ENCODE measurements at regions not wholly inside any gene's neighbourhood (a gene's known extent, or its start where the extent isn't known, plus 50 kb on each side); places are given as distances from the start of the nearest gene placed in this dataset.

DNA sequence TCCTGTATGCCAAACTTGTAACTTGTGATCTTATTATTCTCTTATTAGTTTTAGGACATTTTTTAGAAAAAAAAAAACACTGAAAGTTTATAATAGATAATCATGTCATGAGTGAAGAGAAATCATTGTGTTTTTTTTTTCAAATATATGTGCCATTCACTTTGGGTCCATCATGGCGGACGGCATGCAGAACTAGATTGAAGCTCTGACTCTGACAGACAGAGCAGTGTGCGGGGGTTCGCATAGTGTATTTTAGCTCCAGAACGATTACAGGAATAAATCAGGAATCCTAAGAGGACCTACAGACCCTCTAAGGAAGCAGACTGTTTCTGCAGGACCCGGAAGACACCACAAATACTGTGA, 484.4 kb upstream of the REG3G start (continued):
- TF ChIP-seq, protein P1, sequence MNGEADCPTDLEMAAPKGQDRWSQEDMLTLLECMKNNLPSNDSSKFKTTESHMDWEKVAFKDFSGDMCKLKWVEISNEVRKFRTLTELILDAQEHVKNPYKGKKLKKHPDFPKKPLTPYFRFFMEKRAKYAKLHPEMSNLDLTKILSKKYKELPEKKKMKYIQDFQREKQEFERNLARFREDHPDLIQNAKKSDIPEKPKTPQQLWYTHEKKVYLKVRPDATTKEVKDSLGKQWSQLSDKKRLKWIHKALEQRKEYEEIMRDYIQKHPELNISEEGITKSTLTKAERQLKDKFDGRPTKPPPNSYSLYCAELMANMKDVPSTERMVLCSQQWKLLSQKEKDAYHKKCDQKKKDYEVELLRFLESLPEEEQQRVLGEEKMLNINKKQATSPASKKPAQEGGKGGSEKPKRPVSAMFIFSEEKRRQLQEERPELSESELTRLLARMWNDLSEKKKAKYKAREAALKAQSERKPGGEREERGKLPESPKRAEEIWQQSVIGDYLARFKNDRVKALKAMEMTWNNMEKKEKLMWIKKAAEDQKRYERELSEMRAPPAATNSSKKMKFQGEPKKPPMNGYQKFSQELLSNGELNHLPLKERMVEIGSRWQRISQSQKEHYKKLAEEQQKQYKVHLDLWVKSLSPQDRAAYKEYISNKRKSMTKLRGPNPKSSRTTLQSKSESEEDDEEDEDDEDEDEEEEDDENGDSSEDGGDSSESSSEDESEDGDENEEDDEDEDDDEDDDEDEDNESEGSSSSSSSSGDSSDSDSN (CRISPR knock-in tag; IDR thresholded peaks at IDR 0.05): no peak
- no peak for TF ChIP-seq RBM22 (optimal IDR thresholded peaks at IDR 0.05; ENCODE audit: low read length)
- TF ChIP-seq, protein P2, sequence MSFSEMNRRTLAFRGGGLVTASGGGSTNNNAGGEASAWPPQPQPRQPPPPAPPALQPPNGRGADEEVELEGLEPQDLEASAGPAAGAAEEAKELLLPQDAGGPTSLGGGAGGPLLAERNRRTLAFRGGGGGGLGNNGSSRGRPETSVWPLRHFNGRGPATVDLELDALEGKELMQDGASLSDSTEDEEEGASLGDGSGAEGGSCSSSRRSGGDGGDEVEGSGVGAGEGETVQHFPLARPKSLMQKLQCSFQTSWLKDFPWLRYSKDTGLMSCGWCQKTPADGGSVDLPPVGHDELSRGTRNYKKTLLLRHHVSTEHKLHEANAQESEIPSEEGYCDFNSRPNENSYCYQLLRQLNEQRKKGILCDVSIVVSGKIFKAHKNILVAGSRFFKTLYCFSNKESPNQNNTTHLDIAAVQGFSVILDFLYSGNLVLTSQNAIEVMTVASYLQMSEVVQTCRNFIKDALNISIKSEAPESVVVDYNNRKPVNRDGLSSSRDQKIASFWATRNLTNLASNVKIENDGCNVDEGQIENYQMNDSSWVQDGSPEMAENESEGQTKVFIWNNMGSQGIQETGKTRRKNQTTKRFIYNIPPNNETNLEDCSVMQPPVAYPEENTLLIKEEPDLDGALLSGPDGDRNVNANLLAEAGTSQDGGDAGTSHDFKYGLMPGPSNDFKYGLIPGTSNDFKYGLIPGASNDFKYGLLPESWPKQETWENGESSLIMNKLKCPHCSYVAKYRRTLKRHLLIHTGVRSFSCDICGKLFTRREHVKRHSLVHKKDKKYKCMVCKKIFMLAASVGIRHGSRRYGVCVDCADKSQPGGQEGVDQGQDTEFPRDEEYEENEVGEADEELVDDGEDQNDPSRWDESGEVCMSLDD (CRISPR knock-in tag; IDR thresholded peaks at IDR 0.05; ENCODE audit: borderline replicate concordance): no peak
- TF ChIP-seq, protein P3, sequence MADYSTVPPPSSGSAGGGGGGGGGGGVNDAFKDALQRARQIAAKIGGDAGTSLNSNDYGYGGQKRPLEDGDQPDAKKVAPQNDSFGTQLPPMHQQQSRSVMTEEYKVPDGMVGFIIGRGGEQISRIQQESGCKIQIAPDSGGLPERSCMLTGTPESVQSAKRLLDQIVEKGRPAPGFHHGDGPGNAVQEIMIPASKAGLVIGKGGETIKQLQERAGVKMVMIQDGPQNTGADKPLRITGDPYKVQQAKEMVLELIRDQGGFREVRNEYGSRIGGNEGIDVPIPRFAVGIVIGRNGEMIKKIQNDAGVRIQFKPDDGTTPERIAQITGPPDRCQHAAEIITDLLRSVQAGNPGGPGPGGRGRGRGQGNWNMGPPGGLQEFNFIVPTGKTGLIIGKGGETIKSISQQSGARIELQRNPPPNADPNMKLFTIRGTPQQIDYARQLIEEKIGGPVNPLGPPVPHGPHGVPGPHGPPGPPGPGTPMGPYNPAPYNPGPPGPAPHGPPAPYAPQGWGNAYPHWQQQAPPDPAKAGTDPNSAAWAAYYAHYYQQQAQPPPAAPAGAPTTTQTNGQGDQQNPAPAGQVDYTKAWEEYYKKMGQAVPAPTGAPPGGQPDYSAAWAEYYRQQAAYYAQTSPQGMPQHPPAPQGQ (CRISPR knock-in tag; IDR thresholded peaks at IDR 0.05; ENCODE audit: borderline replicate concordance): no peak
- TF ChIP-seq SRSF1 (optimal IDR thresholded peaks at IDR 0.05; ENCODE audit: low read depth, low read length): no peak
- no peak for TF ChIP-seq HCFC1 (IDR thresholded peaks at IDR 0.05; ENCODE audit: low read depth, low read length)
- TF ChIP-seq, protein P4, sequence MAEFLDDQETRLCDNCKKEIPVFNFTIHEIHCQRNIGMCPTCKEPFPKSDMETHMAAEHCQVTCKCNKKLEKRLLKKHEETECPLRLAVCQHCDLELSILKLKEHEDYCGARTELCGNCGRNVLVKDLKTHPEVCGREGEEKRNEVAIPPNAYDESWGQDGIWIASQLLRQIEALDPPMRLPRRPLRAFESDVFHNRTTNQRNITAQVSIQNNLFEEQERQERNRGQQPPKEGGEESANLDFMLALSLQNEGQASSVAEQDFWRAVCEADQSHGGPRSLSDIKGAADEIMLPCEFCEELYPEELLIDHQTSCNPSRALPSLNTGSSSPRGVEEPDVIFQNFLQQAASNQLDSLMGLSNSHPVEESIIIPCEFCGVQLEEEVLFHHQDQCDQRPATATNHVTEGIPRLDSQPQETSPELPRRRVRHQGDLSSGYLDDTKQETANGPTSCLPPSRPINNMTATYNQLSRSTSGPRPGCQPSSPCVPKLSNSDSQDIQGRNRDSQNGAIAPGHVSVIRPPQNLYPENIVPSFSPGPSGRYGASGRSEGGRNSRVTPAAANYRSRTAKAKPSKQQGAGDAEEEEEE (CRISPR knock-in tag; IDR thresholded peaks at IDR 0.05; ENCODE audit: borderline replicate concordance): no peak
- TF ChIP-seq ZNF577 (CRISPR knock-in tag; IDR thresholded peaks at IDR 0.05; ENCODE audit: borderline replicate concordance, low read depth): no peak
- TF ChIP-seq PHF20 (CRISPR knock-in tag; IDR thresholded peaks at IDR 0.05): no peak
- TF ChIP-seq RBM39 (IDR thresholded peaks at IDR 0.05; ENCODE audit: low read depth, low read length, poor library complexity, severe bottlenecking): no peak
- TF ChIP-seq, protein P5, sequence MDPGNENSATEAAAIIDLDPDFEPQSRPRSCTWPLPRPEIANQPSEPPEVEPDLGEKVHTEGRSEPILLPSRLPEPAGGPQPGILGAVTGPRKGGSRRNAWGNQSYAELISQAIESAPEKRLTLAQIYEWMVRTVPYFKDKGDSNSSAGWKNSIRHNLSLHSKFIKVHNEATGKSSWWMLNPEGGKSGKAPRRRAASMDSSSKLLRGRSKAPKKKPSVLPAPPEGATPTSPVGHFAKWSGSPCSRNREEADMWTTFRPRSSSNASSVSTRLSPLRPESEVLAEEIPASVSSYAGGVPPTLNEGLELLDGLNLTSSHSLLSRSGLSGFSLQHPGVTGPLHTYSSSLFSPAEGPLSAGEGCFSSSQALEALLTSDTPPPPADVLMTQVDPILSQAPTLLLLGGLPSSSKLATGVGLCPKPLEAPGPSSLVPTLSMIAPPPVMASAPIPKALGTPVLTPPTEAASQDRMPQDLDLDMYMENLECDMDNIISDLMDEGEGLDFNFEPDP (CRISPR knock-in tag; conservative IDR thresholded peaks at IDR 0.05): peak; percentile 94
- no peak for TF ChIP-seq FOXJ3 (CRISPR knock-in tag; IDR thresholded peaks at IDR 0.05; ENCODE audit: borderline replicate concordance)
- TF ChIP-seq YY1 (IDR thresholded peaks at IDR 0.05; ENCODE audit: insufficient read depth, insufficient replicate concordance, low read depth, low read length): peak; percentile 86
- TF ChIP-seq, protein P6, sequence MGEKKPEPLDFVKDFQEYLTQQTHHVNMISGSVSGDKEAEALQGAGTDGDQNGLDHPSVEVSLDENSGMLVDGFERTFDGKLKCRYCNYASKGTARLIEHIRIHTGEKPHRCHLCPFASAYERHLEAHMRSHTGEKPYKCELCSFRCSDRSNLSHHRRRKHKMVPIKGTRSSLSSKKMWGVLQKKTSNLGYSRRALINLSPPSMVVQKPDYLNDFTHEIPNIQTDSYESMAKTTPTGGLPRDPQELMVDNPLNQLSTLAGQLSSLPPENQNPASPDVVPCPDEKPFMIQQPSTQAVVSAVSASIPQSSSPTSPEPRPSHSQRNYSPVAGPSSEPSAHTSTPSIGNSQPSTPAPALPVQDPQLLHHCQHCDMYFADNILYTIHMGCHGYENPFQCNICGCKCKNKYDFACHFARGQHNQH (CRISPR knock-in tag; IDR thresholded peaks at IDR 0.05): no peak
- TF ChIP-seq, protein P7, sequence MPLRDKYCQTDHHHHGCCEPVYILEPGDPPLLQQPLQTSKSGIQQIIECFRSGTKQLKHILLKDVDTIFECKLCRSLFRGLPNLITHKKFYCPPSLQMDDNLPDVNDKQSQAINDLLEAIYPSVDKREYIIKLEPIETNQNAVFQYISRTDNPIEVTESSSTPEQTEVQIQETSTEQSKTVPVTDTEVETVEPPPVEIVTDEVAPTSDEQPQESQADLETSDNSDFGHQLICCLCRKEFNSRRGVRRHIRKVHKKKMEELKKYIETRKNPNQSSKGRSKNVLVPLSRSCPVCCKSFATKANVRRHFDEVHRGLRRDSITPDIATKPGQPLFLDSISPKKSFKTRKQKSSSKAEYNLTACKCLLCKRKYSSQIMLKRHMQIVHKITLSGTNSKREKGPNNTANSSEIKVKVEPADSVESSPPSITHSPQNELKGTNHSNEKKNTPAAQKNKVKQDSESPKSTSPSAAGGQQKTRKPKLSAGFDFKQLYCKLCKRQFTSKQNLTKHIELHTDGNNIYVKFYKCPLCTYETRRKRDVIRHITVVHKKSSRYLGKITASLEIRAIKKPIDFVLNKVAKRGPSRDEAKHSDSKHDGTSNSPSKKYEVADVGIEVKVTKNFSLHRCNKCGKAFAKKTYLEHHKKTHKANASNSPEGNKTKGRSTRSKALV (CRISPR knock-in tag; IDR thresholded peaks at IDR 0.05): 0 out of 2 replicates have a peak, but pooled peaks have one; percentile 49

All from HepG2 (cell line).